ENCODE measurements at regions not wholly inside any gene's neighbourhood (a gene's known extent, or its start where the extent isn't known, plus 50 kb on each side); places are given as distances from the start of the nearest gene placed in this dataset.

- DNase-seq, result no peak
Observed at GRCh38 chr11:121780971-121781370, 328.2 kb upstream of the SORL1-AS1 start.

GRCh38 chr11:121777056-121777455 lies 324.3 kb upstream of the SORL1-AS1 start:
- DNase-seq, result no peak

GRCh38 chr11:121775276-121775675 lies 322.5 kb upstream of the SORL1-AS1 start:
- DNase-seq, result no peak

GRCh38 chr11:121773076-121773475 lies 320.3 kb upstream of the SORL1-AS1 start:
- DNase-seq, result no peak

- DNase-seq, result no peak
Observed at GRCh38 chr11:121770939-121771595, 318.3 kb upstream of the SORL1-AS1 start.

GRCh38 chr11:121769191-121769590 lies 316.4 kb upstream of the SORL1-AS1 start:
- no peak for DNase-seq

- DNase-seq, result no peak
Observed at GRCh38 chr11:121767433-121767832, 314.7 kb upstream of the SORL1-AS1 start.

GRCh38 chr11:121766991-121767390 lies 314.2 kb upstream of the SORL1-AS1 start:
- no peak for DNase-seq

- DNase-seq, result no peak
Observed at GRCh38 chr11:121766166-121766565, 313.4 kb upstream of the SORL1-AS1 start.

- no peak for DNase-seq
Observed at GRCh38 chr11:121763526-121763925, 310.8 kb upstream of the SORL1-AS1 start.

- DNase-seq, result peak; percentile 69
Observed at GRCh38 chr11:121762820-121763219, 310.1 kb upstream of the SORL1-AS1 start.

- DNase-seq, result no peak
Observed at GRCh38 chr11:121761186-121761585, 308.4 kb upstream of the SORL1-AS1 start.

GRCh38 chr11:121757480-121758125 lies 304.8 kb upstream of the SORL1-AS1 start:
- no peak for DNase-seq

- DNase-seq, result no peak
Observed at GRCh38 chr11:121755906-121756305, 303.1 kb upstream of the SORL1-AS1 start.

- DNase-seq, result no peak
Observed at GRCh38 chr11:121755191-121755590, 302.4 kb upstream of the SORL1-AS1 start.

GRCh38 chr11:121754598-121754997 lies 301.8 kb upstream of the SORL1-AS1 start:
- DNase-seq, result no peak

GRCh38 chr11:121749691-121750090 lies 296.9 kb upstream of the SORL1-AS1 start:
- DNase-seq, result no peak

- no peak for DNase-seq
Observed at GRCh38 chr11:121748068-121748467, 295.3 kb upstream of the SORL1-AS1 start.

GRCh38 chr11:121743285-121743684 lies 290.5 kb upstream of the SORL1-AS1 start:
- DNase-seq, result no peak

- peak; percentile 85 for DNase-seq
Observed at GRCh38 chr11:121741761-121742361, 289.1 kb upstream of the SORL1-AS1 start.

GRCh38 chr11:121741351-121741760 lies 288.6 kb upstream of the SORL1-AS1 start:
- DNase-seq, result peak; percentile 66

GRCh38 chr11:121740902-121741301 lies 288.1 kb upstream of the SORL1-AS1 start:
- DNase-seq, result no peak

GRCh38 chr11:121733858-121734257 lies 281.1 kb upstream of the SORL1-AS1 start:
- DNase-seq, result no peak

- no peak for DNase-seq
Observed at GRCh38 chr11:121727942-121728341, 275.2 kb upstream of the SORL1-AS1 start.
